KG1 (cell line): ENCODE measurements at regions not wholly inside any gene's neighbourhood (a gene's known extent, or its start where the extent isn't known, plus 50 kb on each side); places are given as distances from the start of the nearest gene placed in this dataset.
"Not testable (repeated sequence)": the region's sequence is repeated elsewhere in the genome, so short reads cannot be mapped to it uniquely, and the experiment has no call there.

ENCODE experiments used
- DNase-seq: peaks from one replicate; lab custom pipeline; 2025; lab: John Stamatoyannopoulos, UW

DNA sequence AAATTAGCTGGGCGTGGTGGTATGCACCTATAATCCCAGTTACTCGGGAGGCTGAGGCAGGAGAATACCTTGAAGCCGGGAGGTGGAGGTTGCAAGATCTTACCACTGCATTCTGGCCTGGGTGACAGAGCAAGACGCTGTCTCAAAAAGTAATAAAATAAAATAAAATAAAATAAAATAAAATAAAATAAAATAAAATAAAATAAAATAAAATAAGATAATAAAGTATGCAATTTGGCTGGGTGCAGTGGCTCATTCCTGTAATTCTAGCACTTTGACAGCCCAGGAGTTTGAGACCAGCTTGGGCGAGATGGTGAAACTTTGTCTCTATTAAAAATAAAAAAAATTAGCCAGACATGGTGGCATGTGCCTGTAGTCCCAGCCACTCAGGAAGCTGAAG lies 85.6 kb upstream of the XPO1 start:
- no peak for DNase-seq

- DNase-seq = no peak
These were observed 82.3 kb upstream of the XPO1 start for GRCh38 chr2:61620244-61621159.

- DNase-seq = no peak
These were observed 81.4 kb upstream of the XPO1 start for GRCh38 chr2:61619561-61619960.

GRCh38 chr2:61617610-61618009 lies 79.5 kb upstream of the XPO1 start:
- DNase-seq = no peak

GRCh38 chr2:61605245-61605644 lies 67.1 kb upstream of the XPO1 start:
- DNase-seq = no peak

- DNase-seq = no peak
These were observed 66.3 kb upstream of the XPO1 start for GRCh38 chr2:61604433-61604832.

DNA sequence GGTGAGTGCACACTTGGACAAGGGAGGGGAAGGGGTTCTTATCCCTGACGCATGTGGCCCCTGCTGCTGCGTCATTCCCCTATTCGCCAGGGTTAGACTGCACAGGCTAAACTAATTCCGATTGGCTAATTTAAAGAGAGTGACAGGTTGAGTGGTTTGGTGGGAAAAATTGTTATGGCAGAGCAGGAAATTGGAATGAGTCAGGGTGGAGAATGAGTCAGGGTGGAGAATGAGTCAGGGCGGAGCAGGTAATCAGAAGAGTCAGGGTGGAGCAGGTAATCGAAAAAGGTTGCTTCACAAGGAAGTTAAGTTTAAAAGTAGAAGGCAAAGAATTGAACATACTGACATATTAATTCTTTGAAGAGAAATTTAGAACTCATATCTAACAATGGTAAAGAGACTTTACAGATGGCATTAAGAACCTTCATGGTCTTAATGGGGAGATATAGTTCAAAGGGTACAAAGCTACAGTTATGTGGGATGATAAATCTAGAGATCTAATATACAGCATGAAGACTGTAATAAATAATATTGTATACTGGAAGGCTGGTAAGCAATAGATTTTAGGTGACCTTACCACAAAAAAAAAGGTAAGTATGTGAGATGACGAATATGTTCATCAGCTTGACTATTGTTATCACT lies 60.5 kb upstream of the XPO1 start:
- DNase-seq = not testable (repeated sequence)

DNA sequence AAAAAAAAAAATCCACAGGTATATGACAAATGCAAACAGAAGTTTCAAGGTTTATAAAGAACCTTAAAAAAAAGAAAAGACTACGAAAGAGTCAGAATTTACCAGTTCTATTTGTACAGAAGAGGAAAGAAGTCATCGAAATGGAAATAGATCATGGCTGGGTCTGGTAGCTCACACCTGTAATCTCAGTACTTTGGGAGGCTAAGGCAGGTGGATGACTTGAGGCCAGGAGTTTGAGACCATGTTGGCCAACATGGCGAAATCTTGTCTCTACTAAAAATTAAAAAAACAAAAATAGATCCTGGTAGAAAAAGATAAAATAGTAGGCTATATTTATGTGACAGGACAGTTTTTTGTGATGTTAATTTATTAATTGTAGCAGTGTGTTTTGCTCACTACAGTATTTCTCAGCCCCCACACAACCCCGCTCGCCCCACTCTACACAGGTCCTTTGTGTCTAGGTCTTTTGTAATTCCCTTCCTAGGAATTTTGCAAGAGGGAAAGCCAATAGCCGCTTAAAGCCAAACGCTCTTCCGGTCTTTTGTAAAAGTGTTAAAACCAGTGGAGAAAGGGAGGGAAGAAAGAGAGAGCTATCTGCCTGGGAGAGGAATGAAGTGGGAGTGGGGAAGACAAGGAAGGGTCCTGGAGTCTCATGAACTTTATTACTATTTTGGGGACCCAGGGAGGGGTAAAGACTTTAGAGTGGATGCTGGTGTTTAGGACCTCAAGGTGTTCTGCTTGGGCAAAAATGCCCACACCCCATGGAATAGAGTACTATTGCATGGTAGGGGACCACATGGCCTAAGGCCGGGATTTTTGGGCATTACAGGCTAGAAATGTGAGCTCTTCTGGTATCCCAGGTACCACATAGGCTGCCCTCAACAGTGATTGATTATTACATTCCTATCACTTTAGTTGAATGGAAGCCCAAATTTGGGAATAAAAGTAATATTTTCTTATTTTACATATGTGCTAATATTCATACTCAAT lies 59.4 kb upstream of the XPO1 start:
- DNase-seq = no peak

DNA sequence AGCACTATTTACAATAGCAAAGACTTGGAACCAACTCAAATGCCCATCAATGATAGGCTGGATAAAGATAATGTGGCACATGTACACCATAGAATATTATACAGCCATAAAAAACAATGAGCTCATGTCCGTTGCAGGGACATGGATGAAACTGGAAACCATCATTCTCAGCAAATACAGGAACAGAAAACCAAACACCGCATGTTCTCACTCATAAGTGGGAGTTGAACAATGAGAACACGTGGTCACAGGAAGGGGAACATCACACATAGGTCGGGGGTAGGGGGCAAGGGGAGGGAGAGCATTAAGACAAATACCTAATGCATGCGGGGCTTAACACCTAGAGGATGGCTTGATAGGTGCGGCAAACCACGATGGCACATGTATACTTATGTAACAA lies 56.0 kb upstream of the XPO1 start:
- DNase-seq = not testable (repeated sequence)

GRCh38 chr2:61593648-61594047 lies 55.5 kb upstream of the XPO1 start:
- DNase-seq = not testable (repeated sequence)

- DNase-seq = no peak
These were observed 52.1 kb upstream of the XPO1 start for GRCh38 chr2:61590214-61590613.

DNA sequence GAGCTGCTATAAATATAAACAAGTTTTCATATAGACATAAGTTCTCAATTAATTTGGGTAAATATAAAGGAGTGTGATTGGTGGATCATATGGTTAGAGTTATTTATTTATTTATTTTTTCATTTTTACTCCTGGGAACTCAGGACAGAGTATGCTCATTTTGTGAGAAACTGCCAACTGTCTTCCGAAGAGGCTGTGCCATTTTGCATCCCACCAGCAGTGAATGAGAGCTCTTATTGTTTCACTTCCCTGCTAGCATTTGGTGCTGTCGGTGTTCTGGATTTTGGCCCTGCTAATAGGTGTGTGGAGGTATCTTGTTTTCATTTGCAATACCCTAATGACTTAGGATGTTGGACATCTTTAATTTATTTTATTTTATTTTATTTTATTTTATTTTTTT lies 50.4 kb upstream of the XPO1 start:
- DNase-seq = no peak
